ENCODE measurements at regions not wholly inside any gene's neighbourhood (a gene's known extent, or its start where the extent isn't known, plus 50 kb on each side); places are given as distances from the start of the nearest gene placed in this dataset.

DNA sequence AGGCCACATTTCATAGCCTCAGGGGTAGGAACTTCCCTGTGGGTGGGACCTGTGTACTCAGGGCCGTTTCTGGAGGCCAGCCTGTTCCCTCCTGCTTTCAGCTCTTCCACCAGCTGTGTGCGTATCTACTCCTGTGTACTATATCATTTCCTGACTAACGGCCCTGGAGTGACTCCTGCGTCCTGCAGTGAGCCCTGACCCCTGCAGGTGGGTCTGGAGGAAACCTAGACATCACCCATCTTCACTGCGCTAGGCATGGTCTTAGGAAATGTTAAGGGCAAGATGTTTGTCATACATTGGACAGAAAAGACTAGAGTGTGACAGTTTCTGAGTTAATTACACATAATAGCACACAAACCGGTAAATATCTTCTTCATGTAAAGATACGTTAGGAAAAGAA is 297.3 kb downstream of the GABRB3 start:
- TF ChIP-seq, protein P1, sequence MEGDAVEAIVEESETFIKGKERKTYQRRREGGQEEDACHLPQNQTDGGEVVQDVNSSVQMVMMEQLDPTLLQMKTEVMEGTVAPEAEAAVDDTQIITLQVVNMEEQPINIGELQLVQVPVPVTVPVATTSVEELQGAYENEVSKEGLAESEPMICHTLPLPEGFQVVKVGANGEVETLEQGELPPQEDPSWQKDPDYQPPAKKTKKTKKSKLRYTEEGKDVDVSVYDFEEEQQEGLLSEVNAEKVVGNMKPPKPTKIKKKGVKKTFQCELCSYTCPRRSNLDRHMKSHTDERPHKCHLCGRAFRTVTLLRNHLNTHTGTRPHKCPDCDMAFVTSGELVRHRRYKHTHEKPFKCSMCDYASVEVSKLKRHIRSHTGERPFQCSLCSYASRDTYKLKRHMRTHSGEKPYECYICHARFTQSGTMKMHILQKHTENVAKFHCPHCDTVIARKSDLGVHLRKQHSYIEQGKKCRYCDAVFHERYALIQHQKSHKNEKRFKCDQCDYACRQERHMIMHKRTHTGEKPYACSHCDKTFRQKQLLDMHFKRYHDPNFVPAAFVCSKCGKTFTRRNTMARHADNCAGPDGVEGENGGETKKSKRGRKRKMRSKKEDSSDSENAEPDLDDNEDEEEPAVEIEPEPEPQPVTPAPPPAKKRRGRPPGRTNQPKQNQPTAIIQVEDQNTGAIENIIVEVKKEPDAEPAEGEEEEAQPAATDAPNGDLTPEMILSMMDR (IDR thresholded peaks at IDR 0.05; ENCODE audit: insufficient read depth, low read depth, low read length): no peak
- TF ChIP-seq EZH2 (IDR thresholded peaks at IDR 0.05; ENCODE audit: insufficient read depth, low read length): no peak

Data from astrocyte (in vitro differentiated cells and primary cell).